Tibial artery (tissue), 4 donors: ENCODE measurements at regions not wholly inside any gene's neighbourhood (a gene's known extent, or its start where the extent isn't known, plus 50 kb on each side); places are given as distances from the start of the nearest gene placed in this dataset.
A peak's percentile ranks its signal among the peaks of the same experiment; 100 is the strongest.
"Not testable (repeated sequence)": the region's sequence is repeated elsewhere in the genome, so short reads cannot be mapped to it uniquely, and the experiment has no call there.

Experiments
- DNase-seq, 2 donors: peaks; one replicate each; pipeline ENCODE4 v3.0.0-alpha.2; 2019
- H3K27ac ChIP-seq, 2 donors: fragments of 200-600 bp; sonication (generic) in 1 of 2; 1 replicate in 1 of 2; 2 replicates in 1 of 2; pipeline ENCODE4 v1.5.1; 2018 to 2019; ENCODE audit warnings: mild to moderate bottlenecking in 1 of 2
- H3K27me3 ChIP-seq, 2 donors: fragments of 200-600 bp; sonication (generic) in 1 of 2; one replicate each; pipeline versions ENCODE4 v1.5.1 to v1.6.0; 2016 to 2019
- H3K36me3 ChIP-seq, 3 donors: fragments of 200-600 bp; sonication (generic) in 2 of 3; one replicate each; pipeline ENCODE4 v1.5.1; 2016 to 2019; ENCODE audit warnings: mild to moderate bottlenecking in 2 of 3
- H3K4me1 ChIP-seq, 4 donors: fragments of 200-600 bp; sonication (generic) in 2 of 4; 1 replicate in 3 of 4; 2 replicates in 1 of 4; pipeline ENCODE4 v1.5.1; 2016 to 2019
- H3K4me3 ChIP-seq, 2 donors: fragments of 200-600 bp; sonication (generic) in 1 of 2; 1 replicate in 1 of 2; 2 replicates in 1 of 2; pipeline ENCODE4 v1.5.1; 2018 to 2019; ENCODE audit warnings: mild to moderate bottlenecking in 2 of 2
- H3K9me3 ChIP-seq, 3 donors: fragments of 200-600 bp; sonication (generic) in 1 of 3; one replicate each; pipeline ENCODE4 v1.5.1; 2016 to 2019
- intact Hi-C: fragments of 100-400 bp; cut with DNase I; formaldehyde crosslinking; loops from one replicate; pipeline ENCODE4 v1.15.0; 2023; ENCODE audit warnings: low total_unique reads

- H3K27me3 ChIP-seq, H3K27ac ChIP-seq, H3K36me3 ChIP-seq, DNase-seq, intact Hi-C loops, H3K4me1 ChIP-seq, H3K9me3 ChIP-seq, H3K4me3 ChIP-seq: not testable (repeated sequence)
Measured at GRCh38 chr1:243074224-243074623, 180.9 kb downstream of the CEP170 start.

GRCh38 chr1:243067056-243067455 lies 188.0 kb downstream of the CEP170 start:
- DNase-seq, intact Hi-C loops, H3K36me3 ChIP-seq, H3K4me1 ChIP-seq, H3K27ac ChIP-seq, H3K9me3 ChIP-seq, H3K27me3 ChIP-seq, H3K4me3 ChIP-seq: not testable (repeated sequence)

- H3K36me3 ChIP-seq, H3K27me3 ChIP-seq, H3K4me3 ChIP-seq, H3K4me1 ChIP-seq, H3K27ac ChIP-seq, intact Hi-C loops, H3K9me3 ChIP-seq, DNase-seq: not testable (repeated sequence)
Measured at GRCh38 chr1:243061965-243062364, 193.1 kb downstream of the CEP170 start.

GRCh38 chr1:243055510-243055909 lies 199.6 kb downstream of the CEP170 start:
- H3K27ac ChIP-seq, H3K4me1 ChIP-seq, H3K36me3 ChIP-seq, H3K9me3 ChIP-seq, intact Hi-C loops, H3K4me3 ChIP-seq, H3K27me3 ChIP-seq, DNase-seq: not testable (repeated sequence)

- H3K36me3 ChIP-seq, H3K27me3 ChIP-seq, H3K4me3 ChIP-seq, DNase-seq, intact Hi-C loops, H3K27ac ChIP-seq, H3K9me3 ChIP-seq, H3K4me1 ChIP-seq: not testable (repeated sequence)
Measured at GRCh38 chr1:243055091-243055490, 200.0 kb downstream of the CEP170 start.

GRCh38 chr1:243054681-243055080 lies 200.4 kb downstream of the CEP170 start:
- H3K36me3 ChIP-seq, H3K27ac ChIP-seq, H3K9me3 ChIP-seq, H3K4me3 ChIP-seq, H3K27me3 ChIP-seq, DNase-seq, H3K4me1 ChIP-seq, intact Hi-C loops: not testable (repeated sequence)

- H3K4me1 ChIP-seq, DNase-seq, H3K9me3 ChIP-seq, H3K27ac ChIP-seq, H3K27me3 ChIP-seq, H3K36me3 ChIP-seq, H3K4me3 ChIP-seq, intact Hi-C loops: not testable (repeated sequence)
Measured at GRCh38 chr1:243053048-243053447, 202.0 kb downstream of the CEP170 start.

GRCh38 chr1:243050613-243051012 lies 204.5 kb downstream of the CEP170 start:
- intact Hi-C loops, H3K4me3 ChIP-seq, H3K27ac ChIP-seq, H3K9me3 ChIP-seq, DNase-seq, H3K27me3 ChIP-seq, H3K36me3 ChIP-seq, H3K4me1 ChIP-seq: not testable (repeated sequence)

GRCh38 chr1:243049716-243050115 lies 205.4 kb downstream of the CEP170 start:
- H3K27me3 ChIP-seq, H3K4me1 ChIP-seq, H3K4me3 ChIP-seq, DNase-seq, H3K9me3 ChIP-seq, H3K36me3 ChIP-seq, H3K27ac ChIP-seq, intact Hi-C loops: not testable (repeated sequence)

- H3K4me3 ChIP-seq, H3K4me1 ChIP-seq, DNase-seq, H3K9me3 ChIP-seq, intact Hi-C loops, H3K36me3 ChIP-seq, H3K27ac ChIP-seq, H3K27me3 ChIP-seq: not testable (repeated sequence)
Measured at GRCh38 chr1:243021365-243021764, 233.7 kb downstream of the CEP170 start.

GRCh38 chr1:243019030-243019635 lies 235.9 kb downstream of the CEP170 start:
- H3K4me1 ChIP-seq, H3K27ac ChIP-seq, intact Hi-C loops, H3K4me3 ChIP-seq, H3K27me3 ChIP-seq, H3K36me3 ChIP-seq, H3K9me3 ChIP-seq: not testable (repeated sequence)
- peak in 1 of 2 donors; percentile 23 for DNase-seq

GRCh38 chr1:243010719-243011118 lies 244.4 kb downstream of the CEP170 start:
- H3K4me1 ChIP-seq, H3K36me3 ChIP-seq, H3K9me3 ChIP-seq, H3K27me3 ChIP-seq, DNase-seq, H3K4me3 ChIP-seq, H3K27ac ChIP-seq, intact Hi-C loops: not testable (repeated sequence)

GRCh38 chr1:243001003-243001402 lies 254.1 kb downstream of the CEP170 start:
- intact Hi-C loops, H3K9me3 ChIP-seq, H3K4me3 ChIP-seq, H3K36me3 ChIP-seq, H3K27ac ChIP-seq, H3K27me3 ChIP-seq, DNase-seq, H3K4me1 ChIP-seq: not testable (repeated sequence)

GRCh38 chr1:242992776-242993175 lies 262.3 kb downstream of the CEP170 start:
- H3K36me3 ChIP-seq, H3K4me3 ChIP-seq, DNase-seq, H3K27me3 ChIP-seq, H3K27ac ChIP-seq, H3K4me1 ChIP-seq, intact Hi-C loops, H3K9me3 ChIP-seq: not testable (repeated sequence)

- H3K27me3 ChIP-seq, H3K4me3 ChIP-seq, intact Hi-C loops, H3K36me3 ChIP-seq, H3K4me1 ChIP-seq, DNase-seq, H3K9me3 ChIP-seq, H3K27ac ChIP-seq: not testable (repeated sequence)
Measured at GRCh38 chr1:242985096-242985495, 270.0 kb downstream of the CEP170 start.
